Muscle of arm (tissue), 1 donor: ENCODE measurements at regions not wholly inside any gene's neighbourhood (a gene's known extent, or its start where the extent isn't known, plus 50 kb on each side); places are given as distances from the start of the nearest gene placed in this dataset.
A peak's percentile ranks its signal among the peaks of the same experiment; 100 is the strongest.

ENCODE experiments used
- DNase-seq: peaks from one replicate; pipeline ENCODE4 v3.0.0-alpha.2; 2013

GRCh38 chrX:149274516-149275105 lies 230.5 kb downstream of the IDS start:
- DNase-seq, result no peak

GRCh38 chrX:149272690-149273463 lies 232.2 kb downstream of the IDS start:
- no peak for DNase-seq

- no peak for DNase-seq
These were observed 237.0 kb downstream of the IDS start for GRCh38 chrX:149267878-149268813.

GRCh38 chrX:149262086-149262485 lies 243.0 kb downstream of the IDS start:
- DNase-seq, result no peak

- DNase-seq, result no peak
These were observed 245.9 kb downstream of the IDS start for GRCh38 chrX:149259241-149259640.

- no peak for DNase-seq
These were observed 249.2 kb downstream of the IDS start for GRCh38 chrX:149255860-149256259.

- no peak for DNase-seq
These were observed 257.0 kb downstream of the IDS start for GRCh38 chrX:149248073-149248625.

GRCh38 chrX:149230689-149231088 lies 274.4 kb downstream of the IDS start:
- DNase-seq, result no peak

GRCh38 chrX:149223854-149224253 lies 281.3 kb downstream of the IDS start:
- DNase-seq, result no peak

- no peak for DNase-seq
These were observed 283.1 kb downstream of the IDS start for GRCh38 chrX:149222040-149222439.

GRCh38 chrX:149221230-149221629 lies 283.9 kb downstream of the IDS start:
- peak; percentile 10 for DNase-seq

GRCh38 chrX:149213264-149213663 lies 291.8 kb downstream of the IDS start:
- no peak for DNase-seq

GRCh38 chrX:149208307-149208706 lies 296.8 kb downstream of the IDS start:
- DNase-seq, result peak; percentile 23

- no peak for DNase-seq
These were observed 297.6 kb downstream of the IDS start for GRCh38 chrX:149207518-149207917.

GRCh38 chrX:149205937-149206336 lies 299.2 kb downstream of the IDS start:
- DNase-seq, result no peak

GRCh38 chrX:149205081-149205480 lies 300.0 kb downstream of the IDS start:
- DNase-seq, result no peak

GRCh38 chrX:149199734-149200133 lies 305.4 kb downstream of the IDS start:
- DNase-seq, result no peak

GRCh38 chrX:149198980-149199732 lies 305.9 kb downstream of the IDS start:
- DNase-seq, result no peak

- DNase-seq, result no peak
These were observed 320.0 kb downstream of the IDS start for GRCh38 chrX:149185087-149185486.

GRCh38 chrX:149161435-149162088 lies 343.5 kb downstream of the IDS start:
- no peak for DNase-seq

- no peak for DNase-seq
These were observed 347.1 kb downstream of the IDS start for GRCh38 chrX:149157976-149158375.
